Endothelial cell of umbilical vein (primary cell): ENCODE measurements at regions not wholly inside any gene's neighbourhood (a gene's known extent, or its start where the extent isn't known, plus 50 kb on each side); places are given as distances from the start of the nearest gene placed in this dataset.

ENCODE experiments used
- BruUV-seq: library from RNA; stranded (reverse); fragments of 400-500 nt; replicated peaks from 2 replicates; lab custom pipeline; 2021; lab: Mats Ljungman, UMichigan
- CTCF ChIA-PET: fragments of 300-600, 350-600 bp; sonication (Branson Sonifier 250); formaldehyde crosslinking; loops from one replicate; lab custom pipeline; 2021; ENCODE audit warnings: antibody characterized with exemption, inconsistent platforms; lab: Charles Lee
- POLR2A ChIA-PET: fragments of 300-600, 350-600 bp; sonication (Branson Sonifier 250); formaldehyde crosslinking; loops from one replicate; lab custom pipeline; 2021; ENCODE audit warnings: antibody characterized with exemption, inconsistent platforms; lab: Charles Lee
- DNase-seq: peaks from one replicate; pipeline ENCODE4 v3.0.0-alpha.2; 2011; ENCODE audit warnings: low read depth, low spot score
- FAIRE-seq: peaks from 2 replicates; lab custom pipeline; 2011; peaks lifted over from hg19 to GRCh38; lab: Jason Lieb, UNC
- H2AFZ ChIP-seq: 2 replicates; pipeline ENCODE4 v1.6.0; 2012; ENCODE audit warnings: low read depth, low read length, control low read depth, inconsistent platforms
- H3K27ac ChIP-seq: 2 replicates; pipeline ENCODE4 v1.5.1; 2011; ENCODE audit warnings: low read depth, mild to moderate bottlenecking, control low read depth, low read length, moderate library complexity; ENCODE audit not compliant: insufficient read depth
- H3K27me3 ChIP-seq, 2 experiments: 2 replicates each; pipeline versions ENCODE4 v1.6.0 to v1.6.1; 2011; ENCODE audit warnings: low read length in 2 of 2, mixed read lengths in 1 of 2; ENCODE audit not compliant: control insufficient read depth in 2 of 2, insufficient read depth in 2 of 2
- H3K36me3 ChIP-seq, 2 experiments: 2 replicates in 1 of 2; 3 replicates in 1 of 2; pipeline ENCODE4 v1.5.1; 2011; ENCODE audit warnings: low read length in 2 of 2, mild to moderate bottlenecking in 1 of 2, moderate library complexity in 1 of 2; ENCODE audit not compliant: control insufficient read depth in 2 of 2, insufficient read depth in 2 of 2; ENCODE audit errors: extremely low read depth in 1 of 2
- H3K4me1 ChIP-seq: 3 replicates; pipeline ENCODE4 v1.5.1; 2011; ENCODE audit warnings: mild to moderate bottlenecking, low read length; ENCODE audit not compliant: control insufficient read depth, insufficient read depth; ENCODE audit errors: extremely low read depth
- H3K4me2 ChIP-seq: 2 replicates; pipeline ENCODE4 v1.6.1; 2011; ENCODE audit warnings: low read length, control low read depth, mixed read lengths; ENCODE audit not compliant: insufficient read depth
- H3K4me3 ChIP-seq, 3 experiments: fragments of 200-600 bp in 1 of 3; sonication (generic), shearing (Covaris generic) in 1 of 3; replicated peaks in 1 of 3; 2 replicates each; pipeline ENCODE4 v1.5.1; 2011 to 2016; ENCODE audit warnings: control low read depth in 3 of 3, low read length in 3 of 3, mild to moderate bottlenecking in 2 of 3, inconsistent platforms in 1 of 3, low read depth in 1 of 3, moderate library complexity in 1 of 3; ENCODE audit not compliant: insufficient read depth in 1 of 3
- H3K79me2 ChIP-seq: 2 replicates; pipeline ENCODE4 v1.6.0; 2012; ENCODE audit warnings: low read length, inconsistent platforms; ENCODE audit not compliant: control insufficient read depth, insufficient read depth
- H3K9ac ChIP-seq: replicated peaks from 2 replicates; pipeline ENCODE3; 2011; ENCODE audit warnings: low read length, control low read depth; ENCODE audit not compliant: insufficient read depth; ENCODE audit errors: extremely low read depth
- H3K9me1 ChIP-seq: replicated peaks from 3 replicates; pipeline ENCODE4 v1.6.0; 2011; ENCODE audit warnings: mild to moderate bottlenecking, low read length; ENCODE audit not compliant: control insufficient read depth, insufficient read depth; ENCODE audit errors: extremely low read depth
- H3K9me3 ChIP-seq: replicated peaks from 2 replicates; pipeline ENCODE4 v1.5.1; 2012; ENCODE audit warnings: low read length, inconsistent platforms; ENCODE audit not compliant: control insufficient read depth, insufficient read depth
- H4K20me1 ChIP-seq: replicated peaks from 2 replicates; pipeline ENCODE3; 2011; ENCODE audit warnings: mild to moderate bottlenecking, low read length; ENCODE audit not compliant: control insufficient read depth, insufficient read depth; ENCODE audit errors: extremely low read depth
- EZH2 ChIP-seq: IDR thresholded peaks from 2 replicates; pipeline ENCODE4 v1.6.1; 2012; ENCODE audit warnings: borderline replicate concordance, low read depth, mild to moderate bottlenecking, moderate library complexity, low read length, inconsistent platforms; ENCODE audit not compliant: severe bottlenecking
- FOS ChIP-seq: IDR thresholded peaks from 2 replicates; pipeline ENCODE4 v1.6.1; 2011; ENCODE audit warnings: mild to moderate bottlenecking, low read length, moderate library complexity, borderline replicate concordance; ENCODE audit not compliant: insufficient read depth
- GATA2 ChIP-seq: IDR thresholded peaks from 2 replicates; pipeline ENCODE4 v1.7.0; 2011; ENCODE audit warnings: low read depth, mild to moderate bottlenecking, moderate library complexity, mixed read lengths, low read length; ENCODE audit not compliant: insufficient read length, insufficient read depth
- JUN ChIP-seq: IDR thresholded peaks from 2 replicates; pipeline ENCODE4 v1.6.1; 2011; ENCODE audit warnings: borderline replicate concordance, low read depth; ENCODE audit not compliant: insufficient read length, insufficient read depth
- MAX ChIP-seq: IDR thresholded peaks from 2 replicates; pipeline ENCODE4 v1.6.1; 2011; ENCODE audit not compliant: insufficient read depth, insufficient read length
- MYC ChIP-seq: IDR thresholded peaks from one replicate; pipeline ENCODE4 v1.6.1; 2011; ENCODE audit warnings: mild to moderate bottlenecking, low read depth, low read length
- POLR2A ChIP-seq: IDR thresholded peaks from 2 replicates; pipeline ENCODE4 v1.6.1; 2012; ENCODE audit warnings: low read depth, mild to moderate bottlenecking, control low read depth, low read length
- POLR2AphosphoS5 ChIP-seq: IDR thresholded peaks from 2 replicates; pipeline ENCODE4 v1.6.1; 2012; ENCODE audit warnings: low read depth, mild to moderate bottlenecking, control low read depth, low read length, moderate library complexity; ENCODE audit not compliant: insufficient read depth
- dilution Hi-C: fragments of 300-500 bp; cut with MboI; formaldehyde crosslinking; loops from one replicate; pipeline ENCODE4 v1.15.0; 2019; ENCODE audit warnings: low sequenced_read_pairs; ENCODE audit not compliant: extremely low pct_ligation_motif_present
- intact Hi-C: fragments of 100-400 bp; cut with micrococcal nuclease; formaldehyde crosslinking; loops from one replicate; pipeline ENCODE4 v1.10.0; 2022
- TF ChIP-seq, protein P1 (sequence below), 2 donors: IDR thresholded peaks; 1 replicate in 1 of 2; 2 replicates in 1 of 2; pipeline ENCODE4 v1.5.1; 2011; ENCODE audit warnings: low read length in 2 of 2, mild to moderate bottlenecking in 2 of 2, moderate library complexity in 2 of 2, control low read depth in 1 of 2, inconsistent platforms in 1 of 2, low read depth in 1 of 2; ENCODE audit not compliant: insufficient read depth in 1 of 2; ENCODE audit errors: extremely low read depth in 1 of 2

DNA sequence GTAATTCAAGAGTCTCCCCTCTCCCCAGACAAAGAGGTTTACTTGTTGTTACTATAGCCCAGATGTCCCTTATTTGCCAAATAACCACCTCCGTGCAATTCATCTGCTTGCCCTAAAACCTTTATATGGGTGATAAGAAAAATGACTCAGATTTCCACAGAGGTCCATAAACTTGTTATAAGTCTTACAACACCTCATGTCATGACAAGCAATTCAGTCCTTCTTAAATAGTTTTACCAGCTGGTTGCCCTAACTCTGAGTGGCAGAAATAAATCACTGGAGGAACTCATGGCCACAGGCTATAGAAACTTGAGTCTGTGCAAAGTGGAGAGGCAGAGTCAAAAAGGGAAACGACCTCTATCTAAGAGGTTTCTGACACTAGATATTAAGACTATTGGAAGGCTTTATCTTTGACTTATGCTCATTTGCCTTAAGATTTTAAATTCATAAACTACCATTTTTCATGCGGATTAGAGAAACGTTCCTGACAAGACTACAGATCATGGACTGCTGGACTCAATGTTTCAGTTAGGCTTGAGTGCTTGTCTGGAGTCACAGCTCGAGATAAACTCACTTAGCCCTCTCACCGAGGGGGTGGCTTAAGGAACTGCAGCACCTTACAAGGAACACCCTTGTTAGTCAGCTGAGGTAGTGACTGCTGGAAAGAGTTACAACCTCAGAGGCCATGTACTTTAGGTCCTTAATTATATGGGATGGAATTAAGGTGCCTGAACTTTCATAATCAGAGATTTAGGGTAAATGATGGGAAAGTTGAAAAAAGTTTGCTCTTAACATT lies 662.5 kb upstream of the USP24 start:
- Histone ChIP-seq H3K79me2 (no peaks in the 10 kb centered on the region), H3K9ac (no peak overlapping the region), H3K27ac (no peak overlapping the region), H3K27me3 (no peaks in the 10 kb centered on the region), H3K36me3 (no peaks in the 10 kb centered on the region), H4K20me1 (no peaks in the 10 kb centered on the region), H3K4me3 (no peak overlapping the region), H3K9me1 (no peaks in the 10 kb centered on the region), H2AFZ (no peak overlapping the region), H3K4me1 (no peaks in the 10 kb centered on the region), H3K9me3 (no peaks in the 10 kb centered on the region), H3K4me2 (no peak overlapping the region)
- FAIRE-seq (no peak), DNase-seq (no peak)
- CTCF ChIA-PET = interaction anchor here (1.3 to 2.3 kb wide), 2 partner anchors 9 to 11 kb away, joined by 4 to 16 read pairs; no protein-coding TSS in a partner anchor
- intact Hi-C loops (no loop called here), dilution Hi-C loops (no loop called here)
- BruUV-seq = no TSS peak
- TF ChIP-seq EZH2 = no peak
- no peak for TF ChIP-seq MAX
- TF ChIP-seq MYC = no peak
- no peak for TF ChIP-seq JUN
- TF ChIP-seq, protein P1, sequence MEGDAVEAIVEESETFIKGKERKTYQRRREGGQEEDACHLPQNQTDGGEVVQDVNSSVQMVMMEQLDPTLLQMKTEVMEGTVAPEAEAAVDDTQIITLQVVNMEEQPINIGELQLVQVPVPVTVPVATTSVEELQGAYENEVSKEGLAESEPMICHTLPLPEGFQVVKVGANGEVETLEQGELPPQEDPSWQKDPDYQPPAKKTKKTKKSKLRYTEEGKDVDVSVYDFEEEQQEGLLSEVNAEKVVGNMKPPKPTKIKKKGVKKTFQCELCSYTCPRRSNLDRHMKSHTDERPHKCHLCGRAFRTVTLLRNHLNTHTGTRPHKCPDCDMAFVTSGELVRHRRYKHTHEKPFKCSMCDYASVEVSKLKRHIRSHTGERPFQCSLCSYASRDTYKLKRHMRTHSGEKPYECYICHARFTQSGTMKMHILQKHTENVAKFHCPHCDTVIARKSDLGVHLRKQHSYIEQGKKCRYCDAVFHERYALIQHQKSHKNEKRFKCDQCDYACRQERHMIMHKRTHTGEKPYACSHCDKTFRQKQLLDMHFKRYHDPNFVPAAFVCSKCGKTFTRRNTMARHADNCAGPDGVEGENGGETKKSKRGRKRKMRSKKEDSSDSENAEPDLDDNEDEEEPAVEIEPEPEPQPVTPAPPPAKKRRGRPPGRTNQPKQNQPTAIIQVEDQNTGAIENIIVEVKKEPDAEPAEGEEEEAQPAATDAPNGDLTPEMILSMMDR (IDR thresholded peaks at IDR 0.05; ENCODE audit: extremely low read depth in 1 of 2, insufficient read depth in 1 of 2, low read depth in 1 of 2, low read length in 2 of 2) = no peak
- TF ChIP-seq POLR2AphosphoS5 = no peak
- TF ChIP-seq GATA2 = no peak
- TF ChIP-seq FOS = no peak
- no peak for TF ChIP-seq POLR2A
- POLR2A ChIA-PET = no interaction called here
